Ureter (tissue), 1 donor: ENCODE measurements at regions not wholly inside any gene's neighbourhood (a gene's known extent, or its start where the extent isn't known, plus 50 kb on each side); places are given as distances from the start of the nearest gene placed in this dataset.

Experiments used
- DNase-seq: peaks from one replicate; pipeline ENCODE4 v3.0.0-alpha.2; 2020; ENCODE audit warnings: low spot score
- donor health status: DM: yes; HTN: yes; CAD: no.

DNA sequence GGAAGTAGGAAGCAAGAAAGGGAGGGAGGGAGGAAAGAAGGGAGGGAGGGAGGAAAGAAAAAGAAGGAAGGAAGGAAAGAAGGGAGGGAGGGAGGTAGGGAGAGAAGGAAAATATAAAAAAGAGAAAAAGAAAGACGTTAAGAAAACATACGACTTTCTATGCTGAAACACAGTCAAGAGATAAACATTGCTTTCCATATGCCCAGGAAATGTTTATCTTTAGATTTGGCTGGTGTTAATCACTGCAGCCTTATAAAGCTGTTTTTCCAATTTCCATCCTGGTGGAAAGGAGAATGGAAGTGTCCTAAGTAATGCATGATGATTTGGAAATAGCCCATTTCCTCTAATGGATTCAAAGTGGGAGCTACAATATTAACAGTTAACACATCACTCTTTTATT, 524.3 kb downstream of the MTRR start:
- no peak for DNase-seq

- no peak for DNase-seq
Measured at GRCh38 chr5:8394965-8395364, 526.0 kb downstream of the MTRR start.

GRCh38 chr5:8396246-8396645, 527.3 kb downstream of the MTRR start:
- no peak for DNase-seq

DNA sequence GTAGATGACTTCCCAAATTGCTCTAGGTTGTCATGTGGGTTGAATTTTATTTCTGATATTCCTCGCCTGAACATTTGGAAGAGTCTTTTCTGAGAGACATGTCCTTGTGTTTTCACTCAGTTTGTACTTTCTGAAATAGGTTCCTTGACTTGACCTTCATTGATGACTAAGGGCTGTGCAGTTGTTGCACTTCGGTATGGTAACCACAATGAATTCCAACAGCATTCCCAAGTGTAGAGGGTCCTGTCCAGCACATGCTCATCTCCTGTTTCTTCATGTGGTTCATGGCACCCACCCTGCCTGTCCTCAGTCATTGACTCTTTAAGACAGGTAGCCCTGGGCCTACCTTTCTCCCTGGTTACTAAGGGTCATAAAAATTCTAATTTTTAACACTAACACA, 527.8 kb downstream of the MTRR start:
- DNase-seq = no peak

DNA sequence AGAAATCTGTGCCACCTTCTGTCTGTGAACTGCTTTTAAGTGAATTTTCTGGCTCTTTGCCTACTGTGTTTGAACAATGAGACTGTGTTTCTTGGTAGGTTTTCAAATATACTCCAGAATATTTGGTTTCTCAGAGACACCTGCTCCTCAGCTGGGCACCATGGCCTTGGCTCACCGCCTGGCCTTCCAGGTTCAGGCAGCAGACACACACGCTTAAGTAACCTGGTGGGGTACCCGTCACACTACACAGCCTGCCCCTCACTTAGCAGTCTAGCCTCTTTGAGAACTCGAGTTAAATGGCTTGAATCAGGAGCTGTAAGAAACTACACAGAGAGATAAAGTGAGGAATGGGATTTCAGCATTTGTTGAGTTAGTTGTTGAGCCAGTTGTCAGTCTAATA, 530.5 kb downstream of the MTRR start:
- no peak for DNase-seq

DNA sequence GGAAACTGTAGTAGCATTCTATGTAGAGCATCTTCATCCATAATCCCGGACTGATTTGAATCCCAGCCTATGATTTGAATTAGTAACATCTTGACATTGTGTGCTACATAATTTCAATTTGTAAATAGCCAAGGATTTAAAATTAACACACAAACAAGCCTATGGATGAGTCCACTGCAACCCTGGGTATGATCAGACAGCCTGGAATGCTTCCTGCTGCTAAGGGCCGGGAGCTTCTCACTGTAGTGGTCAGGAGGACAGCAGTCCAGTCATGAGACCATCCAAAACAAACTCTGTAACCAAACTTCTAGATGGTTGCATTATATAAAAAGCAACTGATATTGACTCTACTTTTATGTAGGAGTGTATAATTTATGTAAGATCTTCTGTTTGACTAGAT, 539.3 kb downstream of the MTRR start:
- DNase-seq = no peak

GRCh38 chr5:8410618-8411017, 541.7 kb downstream of the MTRR start:
- no peak for DNase-seq

- no peak for DNase-seq
Measured at GRCh38 chr5:8413975-8414374, 545.0 kb downstream of the MTRR start.

DNA sequence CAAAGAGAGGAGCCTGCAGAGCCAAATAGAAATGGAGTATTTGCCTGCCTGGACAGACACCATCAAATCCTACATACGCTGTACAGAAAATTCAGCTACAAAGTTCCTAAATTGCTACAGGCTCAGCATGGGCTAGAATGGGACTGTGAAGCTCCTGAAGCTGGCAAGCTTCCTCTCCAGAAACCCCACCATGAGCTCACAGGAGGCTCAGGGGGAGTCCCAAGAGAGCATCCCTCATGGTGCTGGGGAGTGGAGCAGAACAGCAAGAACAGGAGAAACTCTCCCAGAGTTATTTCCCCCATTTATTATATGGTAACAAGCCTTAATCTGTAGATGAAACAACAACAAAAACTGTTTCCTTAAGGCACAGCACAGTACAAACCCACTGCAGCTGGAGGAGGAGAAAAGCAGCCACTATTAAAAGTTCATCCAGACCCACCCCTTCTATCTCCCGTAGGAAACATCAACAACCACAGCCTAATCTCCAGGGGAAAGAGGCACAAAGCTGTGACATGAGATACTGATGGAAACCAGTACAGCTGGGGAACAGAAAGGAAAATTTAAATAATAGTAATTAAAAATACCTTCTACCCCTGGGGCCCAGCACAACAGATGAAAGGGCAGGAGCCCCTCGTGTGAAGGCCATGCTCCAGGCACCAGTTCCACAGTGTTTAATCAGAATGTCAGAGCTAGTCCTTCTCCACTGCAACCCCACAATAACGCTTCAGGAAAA, 548.5 kb downstream of the MTRR start:
- DNase-seq = no peak

DNA sequence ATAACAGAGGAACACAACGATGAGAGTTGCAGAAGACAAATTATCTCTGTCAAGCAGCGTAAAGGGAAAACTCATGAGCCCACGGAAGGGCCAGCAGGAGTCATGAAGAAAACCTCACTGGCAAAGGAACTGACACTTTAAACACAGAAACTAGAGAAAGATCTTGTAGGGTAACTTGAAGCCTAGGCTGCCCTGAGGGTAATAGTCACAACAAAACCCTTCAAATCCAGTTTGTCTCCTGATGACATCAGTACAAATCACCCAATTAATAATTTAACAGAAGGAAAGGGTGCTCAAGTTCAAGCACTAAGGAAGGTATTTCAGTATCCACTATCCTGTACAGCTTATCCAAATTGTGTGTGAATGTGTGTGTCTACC, 549.1 kb downstream of the MTRR start:
- no peak for DNase-seq

DNA sequence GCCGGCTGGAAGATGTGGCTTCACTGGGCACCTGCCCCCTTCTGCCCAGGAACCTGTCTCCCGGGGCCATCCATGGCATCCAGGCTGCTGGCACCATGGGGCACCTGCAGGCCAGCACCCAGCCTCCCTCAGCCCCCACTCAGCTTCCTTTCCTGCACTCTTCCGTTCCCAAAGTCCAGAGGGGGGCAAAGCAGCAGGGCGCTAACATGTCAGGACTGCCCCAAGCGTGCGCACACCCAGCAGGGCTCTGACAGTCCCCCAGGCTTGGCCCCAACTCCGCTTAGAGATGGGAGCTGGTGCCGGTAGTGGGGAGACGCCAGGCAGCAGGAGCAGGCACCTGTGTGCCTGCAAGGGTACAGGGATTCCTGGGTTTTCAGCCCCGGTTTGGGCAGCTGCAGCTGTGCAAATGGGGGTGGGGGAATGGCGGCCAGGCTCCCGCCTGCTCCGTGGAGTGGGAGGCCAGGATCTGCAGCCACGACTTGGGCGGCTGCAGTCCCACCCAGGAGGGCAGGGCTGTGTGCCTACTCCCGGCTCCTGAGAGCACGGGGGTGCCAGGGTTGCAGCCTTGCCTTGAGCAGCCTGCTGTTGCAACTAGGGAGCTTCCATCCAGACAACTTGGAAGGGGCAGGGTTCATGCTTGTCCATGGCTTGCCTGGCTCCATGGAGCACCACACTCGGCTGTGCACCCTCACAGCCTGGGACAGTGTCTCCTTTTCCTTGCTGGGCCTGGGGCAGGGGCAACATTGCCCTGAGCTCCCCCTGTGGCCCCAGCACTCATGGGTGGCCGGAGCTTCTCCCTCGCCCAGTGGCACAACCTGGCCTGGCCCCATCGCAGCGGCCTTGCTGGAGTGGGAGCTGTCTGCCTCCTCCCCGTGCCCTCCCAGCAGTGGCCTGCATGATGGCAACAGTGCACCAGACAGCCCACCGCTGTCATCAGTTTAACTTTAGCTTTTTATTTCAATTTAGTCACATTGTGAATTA, 561.1 kb downstream of the MTRR start:
- DNase-seq = no peak

- DNase-seq = no peak
Measured at GRCh38 chr5:8434501-8434900, 565.6 kb downstream of the MTRR start.

DNA sequence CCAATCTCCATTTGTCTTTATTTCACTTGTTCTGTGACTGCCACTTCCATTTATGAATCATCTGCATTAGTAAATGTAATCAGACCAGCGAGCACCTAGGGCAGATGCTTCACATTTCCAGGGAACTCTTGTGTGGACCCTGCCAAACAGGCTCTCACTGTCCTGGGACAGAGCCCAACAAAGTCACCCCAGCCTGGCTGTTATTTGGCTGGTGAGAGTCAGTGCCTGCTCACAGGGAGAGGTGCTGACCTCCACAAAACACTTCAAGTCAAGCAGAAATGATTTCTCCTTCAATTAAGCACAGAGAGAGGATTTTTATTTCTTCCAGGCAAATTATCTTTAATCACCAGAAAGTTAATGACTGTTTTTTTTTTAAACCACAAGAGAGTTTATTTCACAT, 568.0 kb downstream of the MTRR start:
- DNase-seq = no peak

GRCh38 chr5:8445139-8445538, 576.2 kb downstream of the MTRR start:
- no peak for DNase-seq

- no peak for DNase-seq
Measured at GRCh38 chr5:8446179-8446578, 577.2 kb downstream of the MTRR start.

DNA sequence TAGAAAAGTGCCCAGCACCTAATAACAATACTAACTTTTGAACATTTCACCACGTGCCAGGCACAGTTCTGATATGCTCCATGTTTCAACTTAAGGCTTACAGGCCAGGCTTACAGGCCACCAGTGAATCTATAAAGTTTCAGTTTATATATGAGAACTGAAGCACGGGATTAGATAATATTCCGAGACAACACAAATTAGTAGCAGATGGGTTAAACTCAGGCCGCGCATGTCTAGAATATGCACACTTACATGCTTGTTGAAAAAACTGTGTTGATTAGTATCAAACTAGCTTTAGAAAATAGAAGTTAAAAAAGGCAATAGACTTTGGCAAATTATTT, 587.9 kb downstream of the MTRR start:
- DNase-seq = no peak

- peak; percentile 95 for DNase-seq
Measured at GRCh38 chr5:8457187-8458037, 588.5 kb downstream of the MTRR start.

GRCh38 chr5:8458038-8458383, 589.1 kb downstream of the MTRR start:
- DNase-seq = no peak

DNA sequence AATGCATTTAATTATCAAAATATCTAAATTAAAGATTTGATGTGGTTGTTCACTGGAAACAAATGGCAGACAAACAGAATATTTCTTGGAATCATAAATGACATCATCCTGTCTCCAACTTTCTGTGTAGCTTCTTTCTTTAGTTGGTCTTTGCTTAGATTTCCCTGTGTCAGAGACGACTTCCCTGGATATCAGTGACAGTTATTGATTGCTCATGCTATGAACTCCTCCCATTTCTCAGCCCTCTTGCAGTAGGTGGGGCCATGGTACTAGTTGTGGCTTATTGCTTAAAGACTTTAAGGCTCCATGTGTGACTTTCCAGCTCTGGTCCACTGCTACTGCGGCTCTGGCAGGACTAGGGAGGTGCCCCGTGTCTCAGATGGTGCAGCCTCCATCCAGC, 592.6 kb downstream of the MTRR start:
- DNase-seq = no peak

- no peak for DNase-seq
Measured at GRCh38 chr5:8462565-8462964, 593.6 kb downstream of the MTRR start.

- DNase-seq = no peak
Measured at GRCh38 chr5:8470489-8470888, 601.5 kb downstream of the MTRR start.

DNA sequence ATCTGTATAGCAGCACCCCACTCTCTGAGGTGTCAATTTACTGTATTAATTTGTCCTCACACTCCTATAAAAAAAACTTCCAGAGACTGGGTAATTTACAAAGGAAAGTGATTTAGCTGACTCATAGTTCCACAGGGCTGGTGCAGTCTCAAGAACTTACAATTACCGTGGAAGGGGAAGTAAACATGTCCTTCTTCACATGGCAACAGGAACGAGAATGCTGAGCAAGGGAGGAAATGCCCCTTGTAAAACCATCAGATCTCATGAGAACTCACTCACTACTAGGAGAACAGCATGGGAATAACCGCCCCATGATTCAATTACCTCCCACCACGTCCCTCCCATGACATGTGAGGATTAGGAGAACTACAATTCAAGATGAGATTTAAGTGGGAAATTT, 602.6 kb downstream of the MTRR start:
- no peak for DNase-seq
